ENCODE measurements at regions not wholly inside any gene's neighbourhood (a gene's known extent, or its start where the extent isn't known, plus 50 kb on each side); places are given as distances from the start of the nearest gene placed in this dataset.

DNA sequence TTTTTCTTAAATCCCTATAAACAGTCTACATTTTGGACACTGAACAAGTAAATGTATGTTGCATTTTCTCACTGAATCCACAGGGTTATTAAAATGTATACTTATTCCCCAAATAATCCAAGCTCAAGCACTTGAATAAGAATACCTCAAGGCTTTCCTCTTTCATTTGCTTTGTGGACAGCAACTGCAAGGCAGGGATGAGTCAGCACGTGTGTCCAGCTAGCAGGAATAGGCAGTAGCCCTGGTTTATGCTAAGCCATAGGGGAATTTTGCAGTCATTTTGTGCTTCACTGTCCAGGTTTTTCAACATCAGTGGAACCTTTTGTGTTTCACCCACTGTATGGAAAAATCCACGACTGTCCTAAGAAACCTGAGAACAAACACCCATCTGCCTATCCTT lies 96.7 kb upstream of the KCNMB2 start:
- TF ChIP-seq, protein P1, sequence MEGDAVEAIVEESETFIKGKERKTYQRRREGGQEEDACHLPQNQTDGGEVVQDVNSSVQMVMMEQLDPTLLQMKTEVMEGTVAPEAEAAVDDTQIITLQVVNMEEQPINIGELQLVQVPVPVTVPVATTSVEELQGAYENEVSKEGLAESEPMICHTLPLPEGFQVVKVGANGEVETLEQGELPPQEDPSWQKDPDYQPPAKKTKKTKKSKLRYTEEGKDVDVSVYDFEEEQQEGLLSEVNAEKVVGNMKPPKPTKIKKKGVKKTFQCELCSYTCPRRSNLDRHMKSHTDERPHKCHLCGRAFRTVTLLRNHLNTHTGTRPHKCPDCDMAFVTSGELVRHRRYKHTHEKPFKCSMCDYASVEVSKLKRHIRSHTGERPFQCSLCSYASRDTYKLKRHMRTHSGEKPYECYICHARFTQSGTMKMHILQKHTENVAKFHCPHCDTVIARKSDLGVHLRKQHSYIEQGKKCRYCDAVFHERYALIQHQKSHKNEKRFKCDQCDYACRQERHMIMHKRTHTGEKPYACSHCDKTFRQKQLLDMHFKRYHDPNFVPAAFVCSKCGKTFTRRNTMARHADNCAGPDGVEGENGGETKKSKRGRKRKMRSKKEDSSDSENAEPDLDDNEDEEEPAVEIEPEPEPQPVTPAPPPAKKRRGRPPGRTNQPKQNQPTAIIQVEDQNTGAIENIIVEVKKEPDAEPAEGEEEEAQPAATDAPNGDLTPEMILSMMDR (conservative IDR thresholded peaks at IDR 0.05; ENCODE audit: low read length): no peak
- TF ChIP-seq EZH2phosphoT487 (IDR thresholded peaks at IDR 0.05; ENCODE audit: borderline replicate concordance): no peak

Measured in Loucy (cell line).